NCI-H1436 treated with DMSO at 0.1 percent for 48 hours (cell line): ENCODE measurements at regions not wholly inside any gene's neighbourhood (a gene's known extent, or its start where the extent isn't known, plus 50 kb on each side); places are given as distances from the start of the nearest gene placed in this dataset.
"Not testable (repeated sequence)": the region's sequence is repeated elsewhere in the genome, so short reads cannot be mapped to it uniquely, and the experiment has no call there.

Experiments used
- DNase-seq: peaks from one replicate; lab custom pipeline; 2025; lab: John Stamatoyannopoulos, UW

DNA sequence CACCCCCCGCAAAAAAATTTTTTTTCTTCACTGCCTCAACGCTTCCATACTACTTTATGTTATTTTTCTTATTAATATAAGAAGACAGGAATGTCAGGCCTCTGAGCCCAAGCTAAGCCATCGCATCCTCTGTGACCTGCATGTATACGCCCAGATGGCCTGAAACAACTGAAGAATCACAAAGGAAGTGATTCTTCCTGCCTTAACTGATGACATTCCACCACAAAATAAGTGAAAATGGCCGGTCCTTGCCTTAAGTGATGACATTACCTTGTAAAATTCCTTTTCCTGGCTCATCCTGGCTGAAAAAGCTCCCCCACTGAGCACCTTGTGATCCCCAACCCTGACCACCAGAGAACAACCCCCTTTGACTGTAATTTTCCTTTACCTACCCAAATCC, 258.7 kb upstream of the KCND2 start:
- not testable (repeated sequence) for DNase-seq

DNA sequence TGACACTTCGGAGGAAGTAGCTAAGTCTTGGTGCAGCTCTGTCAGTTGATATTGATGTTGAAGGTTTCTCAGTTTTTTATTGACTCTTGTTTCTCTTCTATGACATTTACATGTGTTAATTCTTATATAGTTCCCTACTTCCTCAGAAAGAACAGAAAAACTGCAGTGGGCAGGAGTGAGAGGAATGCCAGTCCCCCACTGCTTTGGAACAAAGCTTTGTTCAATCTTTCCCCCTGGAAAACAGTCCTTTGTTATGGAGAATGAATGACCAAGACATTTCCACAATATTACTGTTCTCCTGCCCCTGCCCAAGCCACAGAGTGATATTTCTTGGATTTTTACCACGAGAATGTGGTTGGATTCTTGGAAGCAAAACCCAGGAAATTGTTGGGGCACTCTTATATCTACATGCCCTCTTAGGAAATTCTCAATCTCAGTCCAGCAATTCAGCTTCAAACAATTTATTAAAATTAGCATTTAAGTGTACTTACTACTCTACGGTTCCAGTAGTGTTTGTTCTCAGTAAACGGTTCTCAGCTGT, 258.0 kb upstream of the KCND2 start:
- no peak for DNase-seq

DNA sequence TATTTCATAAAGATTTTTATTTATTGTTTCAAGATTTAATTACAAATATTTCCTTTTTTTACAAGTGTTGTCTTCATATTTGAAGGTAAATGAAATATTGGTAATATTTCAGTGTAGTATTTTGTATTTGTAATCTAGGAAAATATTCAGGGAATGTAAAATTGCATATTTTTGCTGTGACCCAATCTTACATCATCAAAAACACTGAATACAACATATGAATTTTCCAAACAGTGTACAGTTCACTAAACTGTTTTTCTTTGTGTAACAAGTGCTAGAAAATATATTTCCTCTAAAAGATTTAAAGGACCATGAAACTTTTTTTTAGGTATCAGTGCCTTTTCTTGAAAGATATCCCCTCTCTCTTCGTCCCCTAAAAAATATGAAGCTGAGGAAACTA, 251.9 kb upstream of the KCND2 start:
- no peak for DNase-seq

DNA sequence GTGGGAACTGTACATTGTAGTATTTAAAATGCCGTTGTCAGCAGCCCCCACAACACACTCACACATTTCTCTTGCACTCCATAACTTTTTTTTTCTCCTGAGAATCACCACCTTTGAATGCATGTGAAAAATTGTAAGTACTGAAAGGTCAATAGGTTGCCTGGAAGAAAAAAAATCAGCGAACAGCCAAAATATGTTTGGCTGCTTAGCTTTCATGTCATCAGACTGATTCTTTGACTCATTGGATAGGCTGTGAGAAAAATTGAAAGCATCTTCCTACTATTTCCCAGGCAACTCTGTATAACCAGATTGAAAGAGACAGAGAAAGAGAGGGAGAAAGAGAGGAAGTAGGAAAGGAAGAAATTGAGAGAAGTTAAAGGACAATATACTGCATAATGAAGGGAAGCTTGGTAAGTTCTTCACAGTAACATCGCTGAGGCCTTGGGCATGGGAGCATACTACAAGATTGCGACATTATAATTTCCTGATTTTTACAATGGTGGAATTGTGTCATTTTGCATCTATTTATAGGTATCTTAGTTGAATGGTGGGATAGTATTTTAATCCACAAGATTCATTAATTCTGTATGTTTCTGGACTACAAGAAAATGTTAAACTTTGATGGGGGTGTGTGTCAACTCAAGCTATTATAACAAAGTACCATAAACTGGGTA, 249.3 kb upstream of the KCND2 start:
- no peak for DNase-seq

DNA sequence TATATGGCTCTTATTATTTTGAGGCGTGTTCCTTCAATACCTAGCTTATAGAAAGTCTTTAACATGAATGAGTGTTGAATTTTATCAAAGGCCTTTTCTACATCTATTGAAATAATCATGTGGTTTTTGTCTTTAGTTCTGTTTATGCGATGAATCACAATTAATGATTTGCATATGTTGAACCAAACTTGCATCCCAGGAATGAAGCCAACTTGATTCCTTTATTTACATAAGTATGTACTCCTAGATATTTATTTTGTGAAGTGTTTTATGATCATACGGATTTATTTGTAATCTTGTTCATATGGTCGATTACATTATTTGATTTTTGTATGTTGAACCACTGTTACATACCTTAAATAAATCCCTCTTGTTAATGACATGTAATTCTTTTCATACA, 244.3 kb upstream of the KCND2 start:
- DNase-seq: no peak

DNA sequence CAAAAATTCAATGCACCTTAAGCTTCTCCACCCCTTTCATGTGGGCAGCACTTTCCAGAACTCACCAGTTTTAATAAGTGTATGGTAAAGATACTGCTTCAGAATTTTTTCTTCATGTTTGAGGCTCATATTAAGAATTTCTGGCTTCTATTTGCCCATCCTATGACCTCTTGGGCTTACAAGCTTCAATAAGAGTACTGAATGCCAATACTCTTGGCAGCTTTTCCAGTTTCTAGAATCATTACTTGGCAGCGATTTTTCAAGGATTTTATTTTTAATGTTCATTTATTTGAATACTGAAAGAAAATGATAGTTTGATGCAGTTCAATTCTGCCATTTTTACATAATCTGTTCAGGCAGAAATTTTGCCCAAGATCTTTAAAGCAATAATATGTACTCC, 242.1 kb upstream of the KCND2 start:
- DNase-seq: no peak

DNA sequence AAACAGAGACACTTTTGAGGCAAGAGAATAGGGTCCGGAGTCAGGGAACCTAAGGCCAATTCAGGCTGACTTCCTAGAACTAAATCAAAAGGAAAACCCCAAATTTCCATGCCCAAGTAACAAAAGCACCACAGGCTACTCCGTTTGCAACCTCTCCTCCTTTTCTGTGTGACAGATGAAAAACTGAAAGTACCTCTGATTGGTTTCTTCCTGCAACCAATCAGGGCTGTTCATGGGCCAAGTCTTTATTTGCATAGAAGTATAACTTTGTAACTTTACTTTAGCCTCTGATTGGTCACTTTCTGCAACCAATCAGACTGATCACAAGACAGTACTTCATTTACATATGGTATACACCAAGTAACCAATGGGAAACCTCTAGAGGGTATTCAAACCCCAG, 239.9 kb upstream of the KCND2 start:
- DNase-seq: no peak

DNA sequence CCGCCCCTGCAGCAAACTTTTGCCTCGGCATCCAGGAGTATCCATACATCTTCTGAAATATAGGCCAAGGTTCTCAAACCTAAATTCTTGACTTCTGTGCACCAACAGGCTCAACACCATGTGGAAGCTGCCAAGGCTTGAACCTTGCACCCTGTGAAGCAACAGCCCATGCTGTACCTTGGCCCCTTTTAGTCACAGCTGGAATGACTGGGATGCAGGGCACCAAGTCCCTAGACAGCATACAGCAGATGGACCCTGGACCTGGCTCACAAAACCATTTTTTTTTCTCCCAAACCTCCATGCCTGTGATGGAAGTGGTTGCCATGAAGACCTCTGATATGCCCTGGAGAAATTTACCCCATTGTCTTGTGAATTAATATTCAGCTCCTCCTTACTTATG, 233.8 kb upstream of the KCND2 start:
- no peak for DNase-seq

DNA sequence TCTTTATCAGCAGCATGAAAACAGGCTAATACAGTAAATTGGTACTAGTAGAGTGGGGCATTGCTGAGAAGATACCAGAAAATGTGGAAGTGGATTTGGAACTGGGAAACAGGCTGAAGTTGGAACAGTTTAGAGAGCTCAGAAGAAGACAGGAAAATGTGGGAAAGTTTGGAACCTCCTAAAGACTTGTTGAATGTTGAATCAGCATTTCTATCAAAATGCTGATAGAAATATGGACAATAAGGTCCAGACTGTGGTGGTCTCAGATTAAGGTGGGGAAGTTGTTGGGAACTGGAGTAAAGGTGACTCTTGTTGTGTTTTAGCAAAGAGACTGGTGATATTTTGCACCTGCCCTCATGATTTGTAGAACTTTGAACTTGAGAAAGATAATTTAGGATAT, 231.2 kb upstream of the KCND2 start:
- no peak for DNase-seq

DNA sequence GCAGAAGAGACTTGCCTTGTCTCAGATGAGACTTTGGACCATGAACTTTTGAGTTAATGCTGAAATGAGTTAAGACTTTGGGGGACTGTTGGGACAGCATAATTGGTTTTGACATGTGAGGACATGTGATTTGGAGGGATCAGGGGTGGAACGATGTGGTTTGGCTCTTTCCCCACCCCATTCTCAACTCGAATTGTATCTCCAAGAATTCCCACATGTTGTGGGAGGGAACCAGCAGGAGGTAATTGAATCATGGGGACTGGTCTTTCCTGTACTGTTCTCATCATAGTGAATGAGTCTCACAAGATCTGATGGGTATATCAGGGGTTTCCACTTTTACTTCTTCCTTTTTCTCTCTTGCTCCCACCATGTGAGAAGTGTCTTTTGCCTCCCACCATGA, 229.7 kb upstream of the KCND2 start:
- DNase-seq: no peak

DNA sequence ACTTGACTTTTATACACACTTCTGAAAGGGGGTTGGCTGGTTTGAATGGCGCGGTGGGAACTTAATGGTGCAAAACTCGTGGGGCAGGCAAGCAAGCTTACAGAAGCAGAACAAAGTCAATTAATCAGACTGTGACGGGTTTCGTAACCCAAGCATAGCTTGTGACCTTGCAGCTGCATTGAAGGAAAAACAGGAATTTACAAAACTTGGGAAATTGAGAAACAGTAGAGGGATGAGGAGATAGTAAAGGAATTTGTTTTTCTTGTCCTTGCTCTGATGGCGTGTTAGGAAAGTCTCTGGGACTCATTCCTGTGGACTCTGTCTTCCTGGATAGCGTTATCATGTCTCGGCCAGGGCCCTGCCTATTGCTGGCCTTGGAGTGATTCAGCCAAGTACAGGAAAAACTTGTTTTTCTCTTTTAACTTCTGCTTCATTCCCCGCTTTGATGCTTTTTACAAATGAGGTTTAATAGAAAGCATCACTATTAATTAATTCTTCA, 220.0 kb upstream of the KCND2 start:
- DNase-seq: no peak

DNA sequence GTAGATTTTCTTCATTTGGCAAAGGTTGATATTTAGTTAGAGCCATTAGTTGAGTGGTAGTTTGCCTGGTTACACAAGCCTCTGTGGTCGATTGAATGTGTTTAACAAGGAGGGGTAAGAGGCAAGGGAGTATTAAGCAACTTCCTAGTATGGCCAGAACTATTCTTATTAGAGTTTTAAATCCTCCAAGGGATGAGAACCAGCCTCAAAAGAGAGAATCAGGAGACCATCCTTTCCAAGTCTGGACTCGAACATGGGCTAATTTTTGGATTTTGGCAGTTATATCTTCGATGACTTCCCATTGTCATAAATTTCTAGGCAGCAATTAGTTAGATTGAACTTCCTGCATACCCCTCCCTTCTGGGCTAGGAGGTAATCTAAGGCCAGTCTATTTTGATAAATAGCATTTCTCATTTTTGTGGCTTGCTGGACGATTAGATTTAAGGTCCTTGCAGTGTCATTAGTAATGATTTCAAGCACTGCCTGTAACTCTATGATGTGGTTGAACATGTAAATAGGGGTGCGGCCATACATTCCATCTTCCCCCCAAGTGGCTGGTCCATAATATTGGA, 219.5 kb upstream of the KCND2 start:
- DNase-seq: no peak

DNA sequence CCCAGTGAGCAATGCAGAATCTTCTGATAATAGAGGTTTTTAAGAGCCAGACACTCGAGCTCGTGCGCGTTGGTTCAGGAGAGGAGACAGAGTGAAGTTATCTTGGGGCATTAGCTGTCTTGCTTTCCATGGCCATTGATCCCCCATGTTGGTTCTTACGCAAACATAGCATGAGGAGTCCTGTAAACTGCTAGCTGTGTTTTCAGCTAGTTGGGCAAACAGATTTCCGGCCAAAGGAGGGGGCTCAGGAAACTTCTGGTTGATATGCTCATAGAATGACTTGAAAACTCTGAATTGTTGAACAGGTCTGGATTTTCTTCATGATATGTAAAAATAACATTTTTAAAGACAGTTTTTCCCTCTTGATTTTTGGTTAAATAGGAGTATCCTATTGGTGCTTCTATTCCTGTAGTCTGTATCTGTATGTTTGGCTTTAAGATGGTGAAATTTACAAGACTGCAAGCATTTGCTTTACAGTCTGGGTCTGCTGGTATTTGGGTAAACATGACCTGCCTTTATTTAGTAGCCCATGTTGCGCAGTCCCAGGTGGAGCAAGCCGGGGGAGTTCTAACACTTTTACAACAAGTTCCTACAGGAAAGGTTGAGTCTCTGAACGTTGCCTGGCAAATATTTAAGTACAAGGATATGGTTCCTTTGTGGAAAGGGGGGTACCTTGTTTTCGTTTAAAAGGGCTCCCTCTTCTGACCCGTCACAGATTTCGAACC, 218.4 kb upstream of the KCND2 start:
- no peak for DNase-seq

DNA sequence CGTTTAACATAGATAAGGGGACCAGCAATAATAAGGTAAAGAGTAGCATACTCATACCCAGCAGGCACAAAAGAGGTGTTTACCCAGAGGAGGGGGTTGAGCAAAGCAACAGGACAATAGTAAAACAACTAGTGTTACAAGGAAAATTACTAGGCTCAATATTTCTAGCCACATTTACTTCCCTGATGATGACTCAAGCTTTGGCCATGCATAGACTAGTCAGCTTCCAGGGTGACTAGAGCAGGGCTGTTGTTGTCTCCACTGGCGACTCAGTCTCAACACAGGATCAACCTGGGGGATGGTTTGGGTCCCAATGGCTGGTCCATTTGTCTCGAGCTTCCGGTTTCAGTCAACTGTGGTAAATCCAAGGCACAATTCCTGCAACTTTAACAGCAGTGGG, 217.7 kb upstream of the KCND2 start:
- no peak for DNase-seq

DNA sequence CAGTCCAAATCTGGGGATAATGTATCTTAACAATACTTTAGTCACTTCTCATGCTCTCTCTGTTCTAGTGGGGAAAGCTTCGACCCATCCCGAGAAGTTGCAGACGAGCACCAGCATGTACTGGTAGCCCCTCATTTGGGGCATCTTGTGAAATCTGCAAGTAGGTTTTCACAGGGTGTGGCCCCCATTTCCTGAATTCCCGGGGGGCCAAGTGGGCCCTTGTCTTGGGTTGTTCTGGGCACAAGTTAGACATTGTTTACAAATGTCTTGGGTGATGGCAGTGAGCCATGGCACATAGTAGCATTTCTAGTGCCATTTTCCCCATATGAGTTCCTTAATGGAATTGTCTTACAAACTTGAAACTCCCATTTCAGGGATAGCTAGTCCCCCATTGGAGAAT, 216.7 kb upstream of the KCND2 start:
- no peak for DNase-seq

DNA sequence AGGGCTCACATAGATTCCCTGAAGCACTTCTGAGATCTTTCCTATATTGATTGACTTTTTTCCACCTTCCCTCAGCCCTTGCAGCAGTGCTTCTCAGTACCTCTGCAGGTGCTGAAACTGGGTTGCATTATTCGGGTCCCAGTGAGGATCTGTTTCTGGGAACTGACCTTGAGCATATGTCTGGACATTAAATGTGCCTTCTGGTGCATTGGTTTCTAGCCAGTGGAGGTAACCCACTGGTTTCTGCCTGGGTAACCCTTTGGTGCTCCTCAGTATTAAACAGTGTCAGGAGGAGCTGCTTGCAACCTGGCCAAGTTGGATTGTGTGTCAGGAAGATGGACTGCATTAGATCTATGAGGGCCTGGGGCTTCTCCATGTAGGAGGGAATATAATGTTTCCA, 213.3 kb upstream of the KCND2 start:
- DNase-seq: no peak

DNA sequence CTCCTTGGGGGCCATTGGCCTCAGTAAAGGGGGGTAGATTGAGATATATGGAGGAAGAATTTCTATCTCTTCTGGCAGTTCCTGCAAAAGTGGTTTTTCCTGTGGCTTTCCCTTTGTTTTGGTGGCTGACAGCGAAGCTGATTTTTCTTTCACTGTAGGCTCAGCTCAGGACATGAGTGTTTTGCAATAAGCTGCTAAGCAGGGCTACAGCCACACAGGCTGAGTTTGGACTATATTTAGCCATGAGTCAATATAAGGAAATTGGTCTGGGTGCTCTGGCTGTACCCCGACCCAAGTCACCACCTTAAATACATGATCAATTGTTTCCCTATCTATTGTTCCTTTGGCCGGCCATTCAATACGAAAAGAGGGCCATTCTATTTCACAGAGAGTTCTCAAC, 212.7 kb upstream of the KCND2 start:
- no peak for DNase-seq

DNA sequence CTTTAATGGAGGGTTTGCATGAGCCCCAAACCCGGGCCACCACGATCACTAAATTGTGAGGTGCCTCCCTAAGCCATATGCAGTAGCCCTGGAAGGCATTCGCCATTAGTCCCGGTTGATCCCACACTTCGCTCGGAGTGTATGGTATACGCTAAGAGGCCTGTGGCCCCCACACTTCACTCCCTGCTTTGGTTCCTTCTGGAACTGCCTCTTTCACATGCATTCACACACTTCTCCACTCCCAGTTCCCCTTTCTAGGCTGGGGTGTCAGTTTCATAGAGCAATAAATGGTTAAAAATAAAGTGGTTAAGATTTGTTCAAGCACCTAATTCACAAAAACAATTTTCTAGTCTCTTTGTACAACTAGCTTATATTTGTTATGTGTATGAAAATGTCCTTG, 212.1 kb upstream of the KCND2 start:
- no peak for DNase-seq

DNA sequence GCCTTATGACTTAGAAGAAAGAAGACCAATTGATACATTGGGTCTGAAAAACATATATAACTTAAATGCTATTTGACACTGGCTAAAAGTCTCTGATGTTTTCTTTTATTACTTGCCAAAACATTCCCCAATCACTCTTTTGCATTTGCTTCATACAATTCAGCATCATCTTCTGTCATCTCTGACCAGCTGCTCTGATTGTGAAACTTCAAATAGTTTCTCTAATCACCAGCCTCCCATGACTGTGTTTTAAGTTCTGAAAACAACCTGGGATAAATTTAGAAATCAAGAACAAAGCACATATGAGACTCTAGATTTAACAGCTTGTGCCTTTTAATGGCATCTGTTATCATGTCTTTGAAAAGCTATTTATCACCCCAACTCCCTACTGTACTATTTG, 208.4 kb upstream of the KCND2 start:
- no peak for DNase-seq

DNA sequence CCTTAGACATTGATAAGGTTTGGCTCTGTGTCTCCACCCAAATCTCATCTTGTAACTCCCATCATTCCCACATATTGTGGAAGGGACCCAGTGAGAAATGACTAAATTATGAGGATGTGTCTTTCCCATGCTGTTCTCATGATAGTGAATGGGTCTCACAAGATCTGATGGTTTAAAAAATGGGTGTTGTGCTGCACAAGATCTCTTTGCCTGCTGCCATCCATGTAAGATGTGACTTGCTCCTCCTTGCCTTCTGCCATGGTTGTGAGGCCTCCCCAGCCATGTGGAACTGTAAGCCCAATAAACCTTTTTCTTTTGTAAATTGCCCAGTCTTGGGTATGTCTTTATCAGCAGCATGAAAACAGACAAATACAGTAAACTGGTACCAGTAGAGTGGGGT, 206.1 kb upstream of the KCND2 start:
- not testable (repeated sequence) for DNase-seq

DNA sequence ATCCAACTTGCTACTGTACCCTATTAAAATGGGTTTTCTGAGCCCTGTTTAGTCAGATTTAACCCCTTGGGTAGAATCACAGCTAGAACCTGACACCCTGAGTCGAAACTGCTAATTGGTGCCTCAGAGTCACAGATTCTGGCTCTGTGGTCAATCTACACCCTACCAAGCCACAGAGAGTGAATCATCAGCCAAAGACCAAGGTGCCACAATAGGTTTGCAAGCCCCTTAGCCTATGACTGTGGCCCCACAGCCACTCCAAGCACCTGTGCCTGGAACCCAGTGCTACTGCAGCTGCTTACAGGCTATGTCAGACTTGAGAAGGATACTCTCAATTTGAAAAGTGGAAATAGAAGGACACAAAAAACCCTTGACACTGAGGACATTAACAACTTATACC, 202.8 kb upstream of the KCND2 start:
- no peak for DNase-seq

DNA sequence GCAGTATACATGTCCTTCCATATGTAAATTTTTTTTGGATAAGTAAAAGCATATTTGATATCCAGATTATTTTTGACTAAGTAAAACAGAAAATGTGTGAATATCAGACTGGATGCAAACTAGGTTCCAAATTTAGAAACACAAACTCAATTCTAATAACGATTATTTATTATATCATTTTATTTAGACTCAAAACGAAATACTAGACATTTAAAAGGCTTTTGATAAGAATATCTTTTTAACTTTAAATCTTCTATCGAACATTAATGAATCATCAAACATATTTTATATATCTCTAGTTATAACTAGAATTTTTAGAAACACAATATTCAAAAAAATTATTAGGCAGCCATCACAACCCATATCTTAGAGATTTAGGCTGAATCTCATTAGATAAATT, 195.2 kb upstream of the KCND2 start:
- DNase-seq: no peak

DNA sequence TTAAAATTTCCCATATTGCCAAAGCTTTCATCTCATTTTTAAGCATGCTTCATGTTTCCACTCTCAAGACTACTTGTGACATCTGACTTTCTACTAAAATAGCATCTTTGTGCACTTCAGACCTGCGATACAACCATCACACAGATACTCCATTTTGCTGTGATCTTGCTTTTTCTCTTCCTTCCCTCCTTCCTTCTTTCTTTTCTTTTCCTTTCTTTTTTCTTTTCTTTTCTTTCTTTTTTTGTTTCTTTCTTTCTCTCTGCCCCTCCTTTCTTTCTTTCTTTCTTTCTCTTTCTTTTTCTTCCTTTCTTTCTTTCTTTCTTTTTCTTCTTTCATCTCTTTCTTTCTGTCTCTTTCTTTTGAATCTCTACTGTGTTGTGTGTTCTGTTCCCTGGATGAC, 194.0 kb upstream of the KCND2 start:
- no peak for DNase-seq
